HG03378 (cell line): ENCODE measurements at regions not wholly inside any gene's neighbourhood (a gene's known extent, or its start where the extent isn't known, plus 50 kb on each side); places are given as distances from the start of the nearest gene placed in this dataset.

Experiments used
- ATAC-seq: cut with Tn5 transposase; IDR thresholded peaks from one replicate; pipeline ENCODE4 v1.9.1; 2021; ENCODE audit warnings: mild to moderate bottlenecking, moderate library complexity; ENCODE audit not compliant: unreplicated experiment

GRCh38 chr4:73001885-73002284, 67.6 kb downstream of the COX18 start:
- no peak for ATAC-seq

DNA sequence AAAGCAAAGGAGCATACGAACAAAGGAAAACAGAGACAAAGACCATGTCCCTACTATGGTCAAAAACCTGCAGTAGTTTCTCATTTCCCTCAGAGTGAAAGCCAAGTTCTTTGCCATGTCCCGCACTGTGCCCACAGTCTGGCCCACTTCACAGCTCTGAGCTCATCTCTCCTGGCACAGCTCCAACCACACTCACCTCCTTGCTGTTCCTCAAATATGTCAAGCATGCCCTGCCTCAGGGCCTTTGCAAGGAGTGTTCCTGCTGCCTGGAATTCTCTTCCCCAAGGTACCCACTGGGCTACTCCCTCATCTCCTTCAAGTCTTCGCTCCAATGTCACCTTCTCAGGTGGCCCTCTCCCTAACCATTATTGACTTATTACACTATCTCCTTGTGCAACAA, 72.1 kb downstream of the COX18 start:
- ATAC-seq, result no peak

DNA sequence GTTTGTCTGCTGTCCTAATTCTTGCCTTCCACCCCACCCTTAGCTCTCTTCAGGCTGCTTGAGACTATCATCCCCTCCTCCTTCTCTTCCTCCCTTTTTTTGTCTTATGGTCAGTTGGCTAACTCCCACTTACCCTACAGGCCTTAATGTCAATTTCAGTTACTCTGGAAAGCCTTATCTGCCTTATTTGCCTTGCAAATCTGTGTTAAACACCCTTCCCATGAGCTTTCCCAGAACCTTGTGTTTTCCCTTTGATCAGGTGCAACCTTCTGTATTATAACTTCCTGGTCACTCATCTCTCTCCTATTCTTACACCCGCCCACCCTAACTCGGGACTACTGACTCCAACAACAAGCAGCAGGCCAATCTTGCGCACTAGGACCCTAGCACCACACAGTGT, 74.8 kb downstream of the COX18 start:
- no peak for ATAC-seq

DNA sequence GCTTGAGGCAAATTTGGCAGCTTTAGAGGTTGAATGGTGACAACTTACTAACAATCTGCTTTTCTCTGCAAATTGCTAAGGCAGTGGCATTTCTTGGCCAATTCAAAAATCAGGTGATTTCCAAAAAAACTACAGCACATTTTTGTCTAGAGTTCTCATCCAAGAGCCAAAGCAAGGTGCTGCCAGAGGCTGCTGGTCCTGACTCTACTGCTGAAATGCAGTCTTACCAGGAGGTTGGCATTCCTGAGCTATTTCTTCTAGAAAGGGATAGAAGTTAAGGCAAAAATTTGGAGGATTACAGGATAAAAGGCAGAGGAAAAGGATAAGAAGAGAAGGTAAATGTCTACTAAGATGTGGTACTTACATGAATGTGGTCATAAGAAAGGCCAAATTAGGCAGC, 75.6 kb downstream of the COX18 start:
- ATAC-seq, result no peak

DNA sequence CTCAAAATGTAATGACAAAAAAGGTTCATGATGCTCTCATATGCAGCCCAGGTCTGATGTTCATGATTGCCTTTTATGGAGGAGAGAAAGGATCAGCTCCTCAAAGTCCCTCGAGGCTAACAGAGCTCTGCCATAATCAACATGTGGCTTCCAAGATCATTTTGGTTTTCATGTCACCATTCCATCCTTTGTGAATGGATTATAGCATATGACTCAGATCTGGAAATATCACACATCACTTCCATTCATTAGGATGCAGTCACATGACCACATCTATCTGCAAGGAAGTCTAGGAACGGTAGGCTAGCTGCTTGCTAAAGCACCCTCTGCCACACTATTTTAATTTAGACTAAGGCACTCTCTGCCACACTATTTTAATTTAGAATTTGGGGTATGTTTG, 77.6 kb downstream of the COX18 start:
- no peak for ATAC-seq

DNA sequence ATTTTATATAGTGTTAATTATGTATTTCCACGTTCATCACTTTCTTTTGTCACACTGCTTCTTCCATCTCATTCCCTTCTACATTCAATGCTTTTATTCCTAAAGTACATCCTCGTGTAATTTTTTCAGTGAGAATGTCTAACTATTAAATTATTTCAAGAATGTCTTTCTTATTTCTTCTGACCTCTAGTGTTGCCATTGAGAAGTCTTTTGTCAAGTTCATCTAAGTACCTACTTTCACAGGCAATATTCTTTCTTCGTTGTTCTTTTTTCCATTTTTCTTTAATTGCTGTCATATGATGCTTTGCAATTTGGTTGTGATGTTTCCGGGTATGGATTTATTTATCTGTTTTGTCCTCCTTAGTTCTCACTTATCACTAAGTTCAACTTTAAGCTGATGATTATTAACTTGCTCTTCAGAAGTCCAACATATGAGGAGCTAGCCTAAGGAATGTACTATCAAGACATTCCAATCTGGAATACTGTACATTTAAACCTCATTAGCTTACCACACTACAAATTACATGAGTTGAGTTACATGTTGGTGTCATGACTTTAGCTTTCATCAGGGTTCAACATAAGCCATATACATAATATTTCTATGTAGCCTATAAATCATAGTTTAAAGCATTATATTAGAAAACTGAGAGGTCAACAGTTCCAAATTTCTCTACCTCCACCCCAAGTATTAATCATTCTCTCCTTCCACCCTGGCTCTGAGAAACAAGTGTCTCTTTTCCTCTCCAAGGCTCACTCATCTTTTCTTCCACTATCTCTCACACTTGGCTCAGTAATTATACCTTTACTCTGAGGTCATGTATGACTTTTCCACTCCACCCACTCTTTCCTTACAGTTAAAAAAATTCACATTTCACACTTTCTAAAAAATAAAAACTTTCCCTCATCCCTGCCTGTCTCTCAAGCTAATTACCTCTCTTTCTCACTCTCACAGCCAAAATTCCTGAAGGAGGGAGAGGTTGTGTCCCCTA, 81.5 kb downstream of the COX18 start:
- no peak for ATAC-seq

DNA sequence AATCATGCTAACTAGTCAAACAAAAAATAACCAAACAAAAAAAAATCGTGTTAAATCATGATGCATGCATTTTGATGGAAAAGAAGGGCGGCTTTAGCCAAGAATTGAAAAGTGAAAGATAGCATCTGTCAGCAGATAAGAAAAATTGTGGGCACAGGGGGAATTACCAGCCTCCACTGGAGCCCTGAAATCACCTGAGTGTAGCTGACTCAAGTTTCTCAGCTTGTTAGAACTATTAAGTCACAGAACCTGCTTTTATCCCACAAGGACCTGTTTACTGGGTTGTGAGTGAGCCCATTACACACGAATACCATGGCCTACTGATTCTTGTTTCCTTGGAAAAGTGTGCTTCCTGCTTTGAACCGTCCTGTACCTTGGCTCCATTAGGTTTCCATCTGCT, 85.2 kb downstream of the COX18 start:
- no peak for ATAC-seq

DNA sequence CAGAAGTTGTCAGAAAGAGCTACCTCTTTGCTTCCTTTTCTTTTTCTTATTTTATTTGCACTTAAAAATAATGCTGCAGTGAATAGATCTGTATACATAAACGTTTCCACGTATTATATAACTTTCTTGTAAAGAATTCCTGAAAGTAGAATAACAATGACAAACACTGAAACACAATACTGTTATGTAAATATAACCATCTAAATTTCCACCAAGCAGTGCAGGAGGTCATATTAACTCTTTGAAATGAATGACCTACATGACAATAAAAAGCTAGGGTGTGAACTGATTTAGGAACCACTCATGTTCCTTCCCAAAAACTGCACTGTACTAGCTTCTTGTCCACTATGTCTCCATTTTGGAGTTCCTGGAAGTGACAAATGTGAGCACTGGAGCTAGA, 85.8 kb downstream of the COX18 start:
- ATAC-seq, result no peak

GRCh38 chr4:72977936-72978485, 91.5 kb downstream of the COX18 start:
- no peak for ATAC-seq

- no peak for ATAC-seq
Measured at GRCh38 chr4:72975488-72975784, 94.1 kb downstream of the COX18 start.

DNA sequence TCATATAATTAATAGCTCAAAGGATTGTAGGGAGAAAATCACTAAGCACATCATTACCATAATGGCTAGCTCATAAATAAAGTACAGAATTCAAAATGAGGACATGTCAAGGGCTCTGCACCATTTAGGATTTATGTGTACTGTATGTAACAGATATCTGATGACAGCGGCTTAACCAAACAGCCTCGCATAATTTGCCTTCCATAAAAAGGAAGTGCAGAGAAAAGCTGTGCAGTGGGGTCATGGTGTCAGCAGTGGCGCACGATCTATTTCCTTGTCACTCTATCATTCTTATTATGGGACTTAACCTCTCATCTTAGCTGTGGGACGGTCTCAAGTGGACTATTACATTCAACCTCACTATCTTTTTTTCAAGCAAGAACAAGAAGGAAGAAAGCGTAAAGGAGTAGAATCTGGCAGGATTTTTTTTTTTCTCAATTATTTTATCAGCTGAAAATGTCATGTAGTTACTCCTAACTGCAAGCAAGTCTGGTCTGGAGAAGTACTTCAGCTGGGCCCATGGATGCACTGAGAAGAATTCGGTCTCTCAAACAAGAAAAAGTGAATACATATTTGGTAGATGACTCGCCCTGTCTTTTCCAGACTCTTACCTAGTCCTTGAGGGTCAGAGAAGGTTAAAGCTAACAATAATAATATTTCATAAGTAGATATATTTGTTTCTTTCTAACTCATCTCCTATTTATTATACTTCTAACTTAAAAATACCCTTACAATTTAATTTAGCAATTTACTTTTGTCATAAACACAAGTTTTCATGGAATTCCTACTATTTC, 94.6 kb downstream of the COX18 start:
- ATAC-seq, result no peak

- no peak for ATAC-seq
Measured at GRCh38 chr4:72971572-72971971, 97.9 kb downstream of the COX18 start.

- no peak for ATAC-seq
Measured at GRCh38 chr4:72970756-72971155, 98.8 kb downstream of the COX18 start.

GRCh38 chr4:72969976-72970375, 99.5 kb downstream of the COX18 start:
- ATAC-seq, result no peak

GRCh38 chr4:72966652-72967051, 102.9 kb downstream of the COX18 start:
- ATAC-seq, result peak; percentile 73

GRCh38 chr4:72959411-72959810, 110.1 kb downstream of the COX18 start:
- no peak for ATAC-seq

DNA sequence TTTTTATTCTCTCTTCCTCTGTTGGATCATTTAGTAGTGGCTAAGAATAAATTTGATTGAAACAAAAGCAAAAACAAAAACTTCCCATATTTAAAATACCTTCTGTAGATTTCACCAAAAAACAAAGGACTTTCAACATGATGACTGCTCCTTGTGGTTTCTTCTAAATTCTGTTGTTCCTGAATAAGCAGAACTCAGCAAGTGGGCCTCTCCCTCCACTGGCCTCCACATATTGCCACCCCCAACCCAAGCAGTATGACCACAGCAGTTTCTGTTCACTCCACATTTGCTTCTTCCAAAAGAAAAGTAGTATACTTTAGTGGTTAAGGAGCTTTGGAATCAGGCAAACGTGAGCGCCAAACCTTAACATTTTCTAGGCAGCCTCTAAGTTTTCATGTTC, 114.7 kb downstream of the COX18 start:
- ATAC-seq, result no peak

DNA sequence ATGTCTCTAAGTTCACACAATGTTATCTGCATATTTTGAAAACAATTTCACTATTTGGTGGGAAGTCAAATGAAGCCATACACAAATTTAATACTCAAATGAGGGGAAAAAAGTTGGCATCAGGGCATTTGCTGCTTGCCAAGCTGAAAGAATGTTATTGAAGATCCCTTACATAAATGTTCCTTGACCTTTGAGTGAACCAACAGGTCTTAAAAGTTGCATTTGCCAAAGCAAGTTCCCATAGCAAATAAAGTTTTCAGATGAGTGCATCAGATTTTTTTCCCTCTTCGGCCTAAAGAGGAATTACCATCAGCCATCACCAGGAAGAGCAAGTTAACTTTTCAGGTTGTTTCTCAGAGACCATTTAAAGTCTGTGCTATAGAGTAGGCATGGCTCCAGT, 115.9 kb downstream of the COX18 start:
- no peak for ATAC-seq

DNA sequence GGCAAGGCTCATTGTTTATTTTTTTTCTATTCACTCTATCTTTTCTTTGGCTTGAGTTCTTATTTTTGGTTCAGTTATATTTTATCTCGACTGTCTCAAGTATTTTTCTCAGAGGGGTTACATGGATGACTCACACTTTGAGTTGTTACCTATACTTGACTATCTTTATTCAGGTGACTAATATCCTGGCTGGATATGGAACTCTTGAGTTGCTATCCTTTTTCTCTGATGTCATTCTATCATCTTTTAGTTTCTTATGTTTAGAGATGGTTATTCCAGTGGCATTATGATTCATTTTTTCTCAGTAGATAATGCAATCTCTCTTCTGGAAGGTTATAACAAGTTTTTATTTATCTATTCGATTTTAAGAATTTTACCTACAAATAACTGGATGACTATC, 117.9 kb downstream of the COX18 start:
- no peak for ATAC-seq

GRCh38 chr4:72951147-72951546, 118.4 kb downstream of the COX18 start:
- no peak for ATAC-seq

GRCh38 chr4:72948080-72948479, 121.4 kb downstream of the COX18 start:
- ATAC-seq, result no peak
